CD1c-positive myeloid dendritic cell (primary cell): ENCODE measurements at regions not wholly inside any gene's neighbourhood (a gene's known extent, or its start where the extent isn't known, plus 50 kb on each side); places are given as distances from the start of the nearest gene placed in this dataset.
"Not testable (repeated sequence)": the region's sequence is repeated elsewhere in the genome, so short reads cannot be mapped to it uniquely, and the experiment has no call there.

Experiments
- DNase-seq: peaks from one replicate; pipeline ENCODE4 v3.0.0-alpha.2; 2016; ENCODE audit errors: extremely low spot score

DNA sequence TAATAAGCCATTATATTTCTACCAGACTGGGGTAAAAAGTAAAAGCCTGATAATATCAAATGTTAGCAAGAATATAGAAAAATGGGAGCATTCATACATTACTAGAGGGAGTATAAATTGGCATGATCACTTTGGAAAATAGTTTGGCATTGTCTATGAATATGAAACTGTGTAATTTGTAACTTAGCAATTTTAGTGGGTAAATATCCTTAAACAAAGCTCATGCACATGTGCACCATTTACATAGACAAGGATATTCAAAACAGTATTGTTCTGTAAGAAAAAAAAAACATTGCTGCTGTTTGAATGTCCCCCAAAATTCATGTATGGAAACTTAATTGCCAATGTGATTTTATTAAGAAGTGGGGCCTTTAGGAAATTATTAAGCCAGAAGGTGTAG, 166.4 kb upstream of the SLC27A6 start:
- DNase-seq: no peak

DNA sequence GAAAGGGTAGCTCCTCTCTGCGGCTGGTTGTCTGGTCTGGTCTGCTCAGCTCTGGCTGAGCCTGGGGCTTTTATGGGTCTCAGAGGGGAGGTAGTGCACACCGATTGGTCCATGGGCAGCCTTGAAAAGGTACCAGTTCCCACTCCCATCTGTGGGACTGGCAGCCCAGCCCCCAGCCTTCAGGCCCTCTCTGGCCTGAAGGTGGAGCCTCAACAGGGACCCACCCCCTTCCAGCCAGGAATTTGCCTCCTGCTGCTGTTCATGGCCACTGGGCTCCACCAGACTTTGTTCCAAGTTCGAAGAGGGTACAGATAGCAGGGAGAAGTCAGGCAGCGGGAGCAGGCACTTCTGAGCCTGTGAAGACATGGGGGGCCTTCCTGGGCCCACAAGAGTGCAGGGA, 165.3 kb upstream of the SLC27A6 start:
- DNase-seq: no peak

GRCh38 chr5:128800377-128800776, 164.9 kb upstream of the SLC27A6 start:
- DNase-seq: no peak

DNA sequence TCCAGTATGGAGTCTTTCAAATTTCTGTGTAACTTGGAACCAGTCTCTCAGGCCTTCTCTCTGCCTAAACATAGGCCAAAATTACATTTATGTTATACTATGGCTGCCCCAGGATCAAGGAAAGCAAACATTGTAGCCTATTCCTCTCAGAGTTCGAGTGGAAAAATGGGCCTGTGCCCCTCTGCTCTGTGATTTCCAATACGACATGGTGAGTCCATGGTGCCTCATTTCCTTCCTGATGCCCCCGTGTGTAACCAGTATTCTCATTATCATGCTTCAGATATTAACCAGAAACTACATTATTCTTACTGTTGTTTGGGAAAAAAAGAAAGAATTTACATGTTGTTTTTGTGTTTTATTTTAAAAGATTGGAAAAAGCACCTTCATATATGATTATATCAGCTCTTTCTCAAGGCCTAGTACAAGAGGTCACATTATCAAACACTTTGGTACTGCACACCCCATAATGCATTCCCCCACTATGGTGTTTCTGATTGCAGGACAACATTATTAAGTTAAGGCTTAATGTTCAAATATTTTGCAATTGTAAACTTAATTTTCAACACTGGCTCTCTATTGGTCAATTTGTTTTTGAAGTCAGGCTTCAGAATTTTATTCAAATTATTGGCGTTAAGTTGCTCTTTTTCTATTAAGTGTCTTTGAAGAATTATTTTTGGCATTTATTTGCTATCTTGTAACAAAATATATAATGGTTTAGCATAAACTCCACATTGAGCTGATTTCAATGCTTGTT, 151.8 kb upstream of the SLC27A6 start:
- DNase-seq: no peak

- DNase-seq: no peak
Measured at GRCh38 chr5:128815201-128815600, 150.1 kb upstream of the SLC27A6 start.

DNA sequence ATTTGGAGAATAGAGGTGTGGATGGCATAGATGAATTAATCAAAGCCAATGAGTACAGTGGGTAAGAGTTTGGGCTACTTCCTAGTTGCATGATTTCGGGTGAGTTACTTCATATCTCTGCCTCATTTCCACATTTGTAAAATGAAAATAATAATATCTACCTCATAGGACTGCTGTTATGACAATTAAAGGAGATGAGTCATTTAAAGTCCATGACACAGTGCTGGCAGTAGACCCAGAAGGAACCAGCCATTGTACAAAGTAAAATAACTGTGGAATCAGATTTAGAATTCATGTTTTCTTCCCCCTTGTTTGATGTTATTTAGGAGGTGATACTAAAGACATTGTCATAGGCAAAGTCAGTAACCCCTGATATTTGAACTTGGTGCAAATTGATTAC, 139.5 kb upstream of the SLC27A6 start:
- no peak for DNase-seq

DNA sequence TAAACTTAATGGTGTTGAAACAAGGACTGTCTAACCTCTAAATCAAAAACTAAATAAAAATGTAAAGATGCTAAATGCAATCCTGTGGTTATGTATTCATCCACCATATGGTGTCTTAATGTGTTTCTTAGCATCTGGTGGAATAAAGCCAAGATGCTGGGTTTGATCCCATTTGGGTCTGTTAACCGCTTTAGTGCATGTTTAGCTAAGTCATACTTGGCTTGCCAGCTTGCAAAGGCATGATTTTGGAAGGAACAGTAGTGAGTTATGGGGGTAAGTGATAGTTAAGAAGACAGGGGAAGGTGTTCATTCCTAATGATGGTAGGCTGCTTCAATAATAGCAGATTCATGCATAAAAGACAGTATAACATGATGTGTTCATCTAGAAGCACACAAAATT, 139.0 kb upstream of the SLC27A6 start:
- DNase-seq: no peak

DNA sequence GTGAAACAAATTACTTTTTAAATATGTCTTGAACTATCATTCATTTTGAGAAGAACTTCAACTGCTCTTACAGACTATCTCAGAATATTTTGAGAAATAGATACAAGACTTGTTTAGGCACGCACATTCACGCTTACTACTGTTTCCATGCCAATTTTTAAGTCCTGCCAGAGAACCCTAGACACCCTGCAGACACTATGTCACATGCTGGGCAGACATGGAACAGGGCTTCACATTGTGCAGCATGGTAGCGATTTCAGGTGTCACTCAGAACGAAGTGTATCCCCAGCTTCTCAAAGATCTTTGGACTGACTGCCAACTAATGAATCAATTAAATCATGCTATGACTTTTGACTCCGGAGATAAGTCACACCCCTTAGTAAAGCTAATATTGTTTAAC, 128.7 kb upstream of the SLC27A6 start:
- DNase-seq: no peak

- DNase-seq: no peak
Measured at GRCh38 chr5:128838623-128839022, 126.7 kb upstream of the SLC27A6 start.

DNA sequence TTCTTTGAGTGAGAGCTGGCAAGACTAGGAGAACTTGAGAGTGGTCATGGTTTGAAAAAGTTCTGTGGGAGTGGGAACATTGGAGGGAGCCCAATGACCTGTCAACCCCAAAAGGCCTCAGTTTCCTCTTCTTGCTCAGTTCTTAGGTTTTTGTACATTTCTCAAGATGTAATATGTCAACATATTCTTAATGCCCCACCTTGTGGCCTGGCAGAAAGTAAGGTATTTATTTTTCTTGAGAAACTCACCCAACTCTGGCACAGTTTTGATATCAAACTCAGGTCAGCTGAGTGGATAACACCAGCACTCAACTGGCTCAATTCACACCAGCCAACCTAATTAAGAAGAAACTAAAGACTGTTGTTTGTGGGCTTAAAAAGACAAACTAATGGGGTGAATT, 123.0 kb upstream of the SLC27A6 start:
- no peak for DNase-seq

DNA sequence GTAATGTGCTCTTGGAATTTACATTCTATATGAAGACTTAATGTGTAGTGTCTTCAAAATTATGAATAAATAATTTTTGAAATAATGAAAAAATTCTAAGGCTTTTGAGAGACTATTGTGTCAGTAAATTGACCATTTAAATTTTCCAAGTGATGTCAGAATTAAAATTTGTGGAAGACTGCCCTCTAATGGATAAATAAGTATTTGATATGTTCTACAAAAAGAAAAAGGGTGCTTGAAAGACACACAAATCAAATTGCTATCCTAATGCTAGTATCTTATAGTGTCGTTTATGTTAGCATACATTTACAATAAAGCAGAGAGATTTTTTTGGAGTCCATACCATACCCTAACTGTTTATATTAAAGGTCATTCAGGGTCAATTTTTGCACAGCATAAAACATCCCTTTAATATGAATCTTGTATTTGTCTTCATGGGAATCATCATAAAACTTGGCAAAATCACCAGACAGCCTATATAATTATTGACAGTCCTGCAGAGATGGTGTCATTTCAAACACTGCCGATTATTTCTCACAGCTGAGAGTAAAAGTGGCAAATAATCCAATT, 120.8 kb upstream of the SLC27A6 start:
- DNase-seq: no peak

DNA sequence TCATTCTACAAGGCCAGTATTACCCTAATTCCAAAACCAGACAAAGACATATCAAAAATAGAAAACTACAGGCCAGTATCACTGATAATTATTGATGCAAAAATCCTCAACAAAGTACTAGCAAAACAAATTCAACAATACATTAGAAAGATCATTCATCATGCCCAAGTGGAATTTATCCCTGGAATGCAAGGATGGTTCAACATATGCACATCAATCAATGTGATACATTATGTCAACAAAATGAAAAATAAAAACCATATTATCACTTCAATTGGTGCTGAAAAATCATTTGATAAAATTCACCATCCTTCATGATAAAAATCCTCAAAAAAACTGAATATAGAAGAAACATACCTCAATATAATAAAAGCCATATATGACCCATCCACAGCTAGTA, 115.2 kb upstream of the SLC27A6 start:
- DNase-seq: no peak

DNA sequence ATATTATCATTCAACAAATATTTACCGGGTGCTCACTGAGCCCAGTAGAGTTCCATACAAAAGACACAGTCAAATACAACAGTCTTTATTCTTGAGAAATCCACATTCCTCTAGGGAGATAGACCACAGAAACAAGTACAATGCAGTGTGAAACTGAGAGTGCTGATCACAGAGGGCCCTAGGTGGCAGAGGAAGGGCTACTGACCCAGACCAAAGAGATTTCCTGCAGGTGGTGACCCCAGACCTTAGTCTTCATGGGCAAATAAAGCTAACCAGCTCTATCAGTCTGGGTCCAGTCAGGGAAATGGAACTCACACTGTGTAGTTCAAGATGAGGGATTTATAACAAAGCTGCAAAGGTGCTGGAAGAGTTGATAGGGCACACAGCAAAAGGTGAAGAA, 110.4 kb upstream of the SLC27A6 start:
- DNase-seq: no peak

DNA sequence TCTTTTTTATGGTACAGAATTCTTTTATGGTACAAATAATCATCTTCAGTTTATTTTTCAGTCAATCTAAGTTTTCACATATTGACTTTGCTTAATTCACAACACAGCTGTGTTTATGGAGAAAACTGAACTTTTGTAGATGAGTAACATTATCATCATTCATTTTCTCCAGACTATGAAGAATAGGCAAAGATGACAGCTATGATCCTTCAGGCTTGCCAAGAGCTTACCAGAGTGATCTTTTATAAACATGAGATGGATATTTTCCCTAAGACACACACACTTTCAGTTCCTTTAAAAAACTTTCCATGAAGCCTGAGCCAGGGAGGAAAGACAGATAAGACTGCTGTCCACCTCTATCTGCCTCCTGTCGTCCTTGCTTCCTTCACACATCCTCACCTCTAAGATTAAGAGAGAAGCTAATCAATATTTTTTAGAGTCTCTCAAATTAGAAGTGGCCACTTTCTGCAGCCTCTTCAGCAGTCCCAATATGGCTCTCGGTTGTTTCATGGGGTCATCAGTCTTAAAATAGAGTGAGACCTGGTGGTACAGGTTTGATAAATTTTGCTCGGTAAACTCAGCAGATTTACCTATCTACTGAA, 108.1 kb upstream of the SLC27A6 start:
- DNase-seq: no peak

DNA sequence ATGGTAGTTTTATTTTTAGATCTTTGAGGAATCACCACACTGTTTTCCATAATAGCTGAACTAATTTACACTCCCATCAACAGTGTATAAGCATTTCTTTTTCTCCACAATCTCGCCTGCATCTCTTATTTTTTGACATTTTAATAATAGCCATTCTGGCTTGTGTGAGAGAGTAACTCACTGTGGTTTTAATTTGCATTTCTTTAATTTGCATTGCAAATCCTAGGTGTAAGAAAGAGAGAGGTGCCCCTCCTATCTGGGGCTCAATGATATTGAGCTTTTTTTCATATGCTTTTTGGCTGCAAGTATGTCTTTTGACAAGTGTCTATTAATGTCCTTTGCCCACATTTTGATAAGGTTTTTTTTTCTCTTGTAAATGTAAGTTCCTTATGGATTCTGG, 106.3 kb upstream of the SLC27A6 start:
- DNase-seq: no peak

- DNase-seq: not testable (repeated sequence)
Measured at GRCh38 chr5:128861155-128861554, 104.1 kb upstream of the SLC27A6 start.

DNA sequence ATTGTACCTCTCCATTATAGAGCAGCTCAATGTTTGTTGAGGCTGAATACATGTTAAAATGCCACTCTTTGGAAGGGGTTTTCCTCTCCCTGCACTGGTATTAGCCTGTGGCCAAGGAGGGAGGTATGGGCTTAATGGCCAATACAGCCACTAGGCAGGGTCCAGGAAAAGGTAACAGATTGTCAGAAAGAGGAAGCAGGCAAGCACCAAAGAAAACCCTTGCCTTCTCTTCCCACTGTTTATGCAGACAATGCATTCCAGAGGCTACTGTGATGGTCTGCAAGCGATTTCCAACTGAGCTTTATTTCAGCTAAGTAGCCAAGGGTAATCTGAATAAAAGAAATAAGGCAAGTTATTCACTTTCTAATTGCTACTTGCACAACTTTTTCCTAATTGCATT, 95.3 kb upstream of the SLC27A6 start:
- no peak for DNase-seq

GRCh38 chr5:128870373-128870772, 94.9 kb upstream of the SLC27A6 start:
- no peak for DNase-seq

DNA sequence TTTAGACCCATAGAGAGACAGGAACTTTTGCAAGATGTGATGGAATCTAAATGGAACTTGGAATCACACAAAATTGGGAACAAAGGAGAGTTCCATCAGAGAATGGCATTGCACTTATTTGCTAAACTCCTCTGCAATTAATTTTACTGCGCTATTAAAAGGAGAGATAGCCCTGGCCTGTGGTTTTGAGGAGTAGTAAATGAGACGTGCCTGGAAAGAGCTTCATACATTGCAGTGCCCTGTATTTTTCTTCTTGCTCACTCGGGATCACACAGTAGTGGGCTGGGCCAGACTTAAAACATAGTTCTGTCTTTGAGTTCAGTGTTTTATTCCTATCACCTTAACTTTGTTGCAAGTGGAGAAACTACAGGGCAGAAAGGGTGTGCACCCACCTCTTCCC, 94.4 kb upstream of the SLC27A6 start:
- no peak for DNase-seq

DNA sequence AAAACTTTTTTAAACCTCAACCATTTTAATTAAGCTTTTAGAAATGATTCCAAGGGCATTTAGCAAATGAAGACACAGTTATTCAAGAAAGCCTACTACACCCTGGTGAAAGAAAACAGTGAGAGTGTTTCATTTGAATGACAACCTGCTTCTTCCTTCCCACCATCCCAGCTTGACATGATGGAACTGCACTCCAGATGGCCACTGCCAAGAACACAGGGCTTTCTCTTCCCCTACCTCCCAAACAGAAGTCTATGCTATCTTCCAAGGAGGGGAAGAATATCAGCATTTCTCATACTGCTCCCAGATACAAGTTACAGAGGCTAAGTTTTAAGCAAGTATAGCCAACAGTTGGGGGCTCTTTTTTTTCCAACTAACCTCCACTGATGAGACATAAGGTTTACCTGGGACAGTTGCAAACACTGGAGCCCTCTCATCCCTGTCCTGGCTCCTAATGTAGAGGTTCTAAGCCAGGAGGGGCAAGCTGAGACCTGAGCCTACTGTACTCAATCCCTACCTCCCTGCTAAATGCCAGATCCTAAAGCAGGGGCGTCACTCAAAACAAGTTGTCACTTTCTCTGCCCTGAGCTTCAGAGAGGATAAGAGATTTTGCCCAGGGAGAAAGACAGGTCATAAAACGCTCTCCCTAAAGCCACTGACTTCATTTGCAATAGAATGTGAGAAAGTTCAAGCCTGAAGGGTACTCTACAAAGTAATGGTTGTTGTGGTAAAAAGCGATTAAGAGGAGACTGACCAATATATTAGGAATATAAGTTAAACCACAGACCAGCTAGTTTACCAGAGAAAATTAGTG, 88.5 kb upstream of the SLC27A6 start:
- no peak for DNase-seq

GRCh38 chr5:128877476-128877875, 87.8 kb upstream of the SLC27A6 start:
- no peak for DNase-seq

DNA sequence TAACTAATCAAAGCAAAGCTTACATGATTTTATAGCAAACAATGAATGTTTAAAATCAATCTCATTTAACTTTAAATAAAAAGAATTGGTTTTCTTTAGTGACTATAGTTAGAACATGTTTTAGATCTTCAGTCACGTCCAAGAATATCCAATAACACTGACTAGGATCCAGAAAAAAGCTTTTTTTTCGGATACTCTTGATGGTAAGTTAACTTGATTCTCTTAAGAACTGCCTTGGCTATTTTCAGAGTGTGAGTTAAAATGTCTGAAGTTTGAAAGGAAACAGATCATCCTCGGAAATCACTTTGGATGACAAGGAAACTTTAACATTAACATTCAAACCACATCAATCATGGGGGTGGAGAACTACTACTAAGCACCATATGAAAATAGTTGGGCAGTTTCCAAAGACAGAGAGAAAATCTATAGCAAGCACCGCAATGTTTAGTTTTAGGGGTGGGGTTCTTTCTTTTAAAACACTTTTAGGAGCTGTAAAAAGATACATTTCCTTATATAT, 83.7 kb upstream of the SLC27A6 start:
- no peak for DNase-seq
